WTC11 (cell line): ENCODE measurements at regions not wholly inside any gene's neighbourhood (a gene's known extent, or its start where the extent isn't known, plus 50 kb on each side); places are given as distances from the start of the nearest gene placed in this dataset.

Experiments used
- ATAC-seq: fragments of 200-7000 bp; cut with Tn5 transposase; 2 replicates; pipeline ENCODE4 v1.10.0; 2021; ENCODE audit warnings: mild to moderate bottlenecking, moderate library complexity
- CTCF ChIA-PET: fragments of 300-600 bp; sonication (Branson Sonifier 250); formaldehyde crosslinking; loops from one replicate; lab custom pipeline; 2021; ENCODE audit warnings: antibody characterized with exemption; lab: Charles Lee
- POLR2A ChIA-PET: fragments of 350-600 bp; sonication (Branson Sonifier 250); formaldehyde crosslinking; loops from one replicate; lab custom pipeline; 2021; ENCODE audit warnings: antibody characterized with exemption; lab: Charles Lee
- DNase-seq: peaks from one replicate; pipeline ENCODE4 v3.0.0; 2021; ENCODE audit warnings: low spot score
- H3K27ac Mint-ChIP-seq: 2 replicates; pipeline ENCODE4 v1.8.0; 2021; ENCODE audit warnings: mixed read lengths
- H3K27me3 Mint-ChIP-seq: 2 replicates; pipeline ENCODE4 v1.8.0; 2021; ENCODE audit warnings: low read depth, mild to moderate bottlenecking, moderate library complexity, mixed read lengths
- H3K36me3 Mint-ChIP-seq: 2 replicates; pipeline ENCODE4 v1.8.0; 2021; ENCODE audit warnings: mixed read lengths
- H3K4me1 Mint-ChIP-seq: 2 replicates; pipeline ENCODE4 v1.8.0; 2022; ENCODE audit warnings: mixed read lengths
- H3K4me3 Mint-ChIP-seq: 2 replicates; pipeline ENCODE4 v1.8.0; 2021; ENCODE audit warnings: mild to moderate bottlenecking, moderate library complexity, mixed read lengths
- H3K9me3 Mint-ChIP-seq: 2 replicates; pipeline ENCODE4 v1.8.0; 2021; ENCODE audit warnings: mixed read lengths
- CREB1 ChIP-seq: sonication (generic); formaldehyde crosslinking; IDR thresholded peaks from 2 replicates; pipeline ENCODE4 v1.8.0; 2023; ENCODE audit warnings: mild to moderate bottlenecking, missing genetic modification reagents
- EMX1 ChIP-seq: fragments of 250-450 bp; sonication (Bioruptor Pico); IDR thresholded peaks from 2 replicates; pipeline ENCODE4 v1.8.0; 2021; ENCODE audit warnings: mild to moderate bottlenecking
- GTF2I ChIP-seq: fragments of 250-450 bp; sonication (Bioruptor Pico); conservative IDR thresholded peaks from 2 replicates; pipeline ENCODE4 v1.4.0; 2021; ENCODE audit warnings: mild to moderate bottlenecking
- JAZF1 ChIP-seq: fragments of 250-450 bp; sonication (Bioruptor Pico); IDR thresholded peaks from 2 replicates; pipeline ENCODE4 v1.9.0; 2021; ENCODE audit warnings: moderate library complexity, mild to moderate bottlenecking, inconsistent platforms
- KAT7 ChIP-seq: sonication (generic); formaldehyde crosslinking; IDR thresholded peaks from 2 replicates; pipeline ENCODE4 v1.8.1; 2023; ENCODE audit warnings: missing genetic modification reagents, mild to moderate bottlenecking, borderline replicate concordance
- NFYB ChIP-seq: sonication (generic); formaldehyde crosslinking; conservative IDR thresholded peaks from 2 replicates; pipeline ENCODE4 v1.8.0; 2022; ENCODE audit warnings: low read depth, missing genetic modification reagents
- NR1H2 ChIP-seq: sonication (generic); formaldehyde crosslinking; IDR thresholded peaks from 2 replicates; pipeline ENCODE4 v1.9.0; 2021; ENCODE audit warnings: mild to moderate bottlenecking, moderate library complexity, missing genetic modification reagents
- PRRX2 ChIP-seq: fragments of 250-450 bp; sonication (Bioruptor Pico); IDR thresholded peaks from 2 replicates; pipeline ENCODE4 v1.8.0; 2021; ENCODE audit warnings: mild to moderate bottlenecking
- SMAD3 ChIP-seq: sonication (generic); formaldehyde crosslinking; IDR thresholded peaks from 2 replicates; pipeline ENCODE4 v1.8.0; 2022; ENCODE audit warnings: missing genetic modification reagents, mild to moderate bottlenecking, borderline replicate concordance
- TCF7 ChIP-seq: sonication (generic); formaldehyde crosslinking; IDR thresholded peaks from 2 replicates; pipeline ENCODE4 v1.8.0; 2022; ENCODE audit warnings: mild to moderate bottlenecking, low read depth, missing genetic modification reagents, moderate library complexity
- ZBTB21 ChIP-seq: sonication (generic); formaldehyde crosslinking; IDR thresholded peaks from 2 replicates; pipeline ENCODE4 v1.8.1; 2023; ENCODE audit warnings: mild to moderate bottlenecking, missing genetic modification reagents, borderline replicate concordance
- ZNF263 ChIP-seq: sonication (generic); formaldehyde crosslinking; IDR thresholded peaks from 2 replicates; pipeline ENCODE4 v1.8.1; 2022; ENCODE audit warnings: low read depth, mild to moderate bottlenecking, moderate library complexity, missing genetic modification reagents
- ZNF317 ChIP-seq: sonication (generic); formaldehyde crosslinking; IDR thresholded peaks from 2 replicates; pipeline ENCODE4 v1.8.1; 2023; ENCODE audit warnings: low read depth, mild to moderate bottlenecking, moderate library complexity, missing genetic modification reagents, borderline replicate concordance
- TF ChIP-seq, protein P1 (sequence below): sonication (generic); formaldehyde crosslinking; IDR thresholded peaks from 2 replicates; pipeline ENCODE4 v1.8.1; 2023; ENCODE audit warnings: mild to moderate bottlenecking, missing genetic modification reagents, borderline replicate concordance
- TF ChIP-seq, protein P2 (sequence below): fragments of 250-450 bp; sonication (Bioruptor Pico); IDR thresholded peaks from 2 replicates; pipeline ENCODE4 v1.9.0; 2021; ENCODE audit warnings: moderate library complexity, mild to moderate bottlenecking, inconsistent platforms, borderline replicate concordance
- TF ChIP-seq, protein P3 (sequence below): sonication (generic); formaldehyde crosslinking; IDR thresholded peaks from 2 replicates; pipeline ENCODE4 v1.8.1; 2022; ENCODE audit warnings: low read depth, mild to moderate bottlenecking, moderate library complexity, missing genetic modification reagents, borderline replicate concordance
- TF ChIP-seq, protein P4 (sequence below): sonication (generic); formaldehyde crosslinking; IDR thresholded peaks from 2 replicates; pipeline ENCODE4 v1.8.0; 2023; ENCODE audit warnings: missing genetic modification reagents, mild to moderate bottlenecking, borderline replicate concordance
- TF ChIP-seq, protein P5 (sequence below): sonication (generic); formaldehyde crosslinking; IDR thresholded peaks from 2 replicates; pipeline ENCODE4 v1.8.1; 2023; ENCODE audit warnings: mild to moderate bottlenecking, missing genetic modification reagents, moderate library complexity
- TF ChIP-seq, protein P6 (sequence below): sonication (generic); formaldehyde crosslinking; conservative IDR thresholded peaks from 2 replicates; pipeline ENCODE4 v1.8.1; 2023; ENCODE audit warnings: mild to moderate bottlenecking, low read depth, missing genetic modification reagents, moderate library complexity
- TF ChIP-seq, protein P7 (sequence below): fragments of 250-450 bp; sonication (Bioruptor Pico); IDR thresholded peaks from 2 replicates; pipeline ENCODE4 v1.9.0; 2021; ENCODE audit warnings: mild to moderate bottlenecking

DNA sequence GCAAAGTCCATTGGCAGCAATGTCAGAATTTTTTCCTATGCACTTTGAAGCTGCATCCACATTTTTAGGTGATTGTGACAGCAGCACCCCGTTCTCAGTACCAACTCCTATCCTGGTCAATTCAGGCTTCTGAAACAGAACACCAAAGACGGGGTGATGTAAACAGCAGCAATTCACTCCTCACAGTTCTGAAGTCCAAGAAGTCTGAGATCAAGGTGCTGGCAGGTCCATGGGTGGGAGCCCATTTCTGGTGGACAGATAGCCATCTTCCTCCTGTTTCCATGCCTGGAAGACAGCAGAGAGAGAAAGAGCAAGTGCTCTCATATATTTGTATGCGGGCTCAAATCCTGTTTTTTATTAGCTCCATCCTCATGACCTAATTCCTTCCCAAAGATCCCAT, 471.2 kb downstream of the BRD1 start:
- DNase-seq = no peak
- Mint-ChIP-seq H3K4me3 (no peak overlapping the region), H3K36me3 (no peaks in the 10 kb centered on the region), H3K9me3 (no peaks in the 10 kb centered on the region), H3K27me3 (no peaks in the 10 kb centered on the region), H3K27ac (no peak overlapping the region), H3K4me1 (no peaks in the 10 kb centered on the region)
- ChIA-PET CTCF (interaction anchor here (1.3 kb wide), 1 partner anchor 276 kb away, joined by 3 read pairs; no protein-coding TSS in a partner anchor), POLR2A (no interaction called here)
- TF ChIP-seq NFYB (CRISPR knock-in tag) = no peak
- no peak for TF ChIP-seq TCF7 (CRISPR knock-in tag)
- TF ChIP-seq, protein P1, sequence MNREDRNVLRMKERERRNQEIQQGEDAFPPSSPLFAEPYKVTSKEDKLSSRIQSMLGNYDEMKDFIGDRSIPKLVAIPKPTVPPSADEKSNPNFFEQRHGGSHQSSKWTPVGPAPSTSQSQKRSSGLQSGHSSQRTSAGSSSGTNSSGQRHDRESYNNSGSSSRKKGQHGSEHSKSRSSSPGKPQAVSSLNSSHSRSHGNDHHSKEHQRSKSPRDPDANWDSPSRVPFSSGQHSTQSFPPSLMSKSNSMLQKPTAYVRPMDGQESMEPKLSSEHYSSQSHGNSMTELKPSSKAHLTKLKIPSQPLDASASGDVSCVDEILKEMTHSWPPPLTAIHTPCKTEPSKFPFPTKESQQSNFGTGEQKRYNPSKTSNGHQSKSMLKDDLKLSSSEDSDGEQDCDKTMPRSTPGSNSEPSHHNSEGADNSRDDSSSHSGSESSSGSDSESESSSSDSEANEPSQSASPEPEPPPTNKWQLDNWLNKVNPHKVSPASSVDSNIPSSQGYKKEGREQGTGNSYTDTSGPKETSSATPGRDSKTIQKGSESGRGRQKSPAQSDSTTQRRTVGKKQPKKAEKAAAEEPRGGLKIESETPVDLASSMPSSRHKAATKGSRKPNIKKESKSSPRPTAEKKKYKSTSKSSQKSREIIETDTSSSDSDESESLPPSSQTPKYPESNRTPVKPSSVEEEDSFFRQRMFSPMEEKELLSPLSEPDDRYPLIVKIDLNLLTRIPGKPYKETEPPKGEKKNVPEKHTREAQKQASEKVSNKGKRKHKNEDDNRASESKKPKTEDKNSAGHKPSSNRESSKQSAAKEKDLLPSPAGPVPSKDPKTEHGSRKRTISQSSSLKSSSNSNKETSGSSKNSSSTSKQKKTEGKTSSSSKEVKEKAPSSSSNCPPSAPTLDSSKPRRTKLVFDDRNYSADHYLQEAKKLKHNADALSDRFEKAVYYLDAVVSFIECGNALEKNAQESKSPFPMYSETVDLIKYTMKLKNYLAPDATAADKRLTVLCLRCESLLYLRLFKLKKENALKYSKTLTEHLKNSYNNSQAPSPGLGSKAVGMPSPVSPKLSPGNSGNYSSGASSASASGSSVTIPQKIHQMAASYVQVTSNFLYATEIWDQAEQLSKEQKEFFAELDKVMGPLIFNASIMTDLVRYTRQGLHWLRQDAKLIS (CRISPR knock-in tag) = no peak
- TF ChIP-seq, protein P2, sequence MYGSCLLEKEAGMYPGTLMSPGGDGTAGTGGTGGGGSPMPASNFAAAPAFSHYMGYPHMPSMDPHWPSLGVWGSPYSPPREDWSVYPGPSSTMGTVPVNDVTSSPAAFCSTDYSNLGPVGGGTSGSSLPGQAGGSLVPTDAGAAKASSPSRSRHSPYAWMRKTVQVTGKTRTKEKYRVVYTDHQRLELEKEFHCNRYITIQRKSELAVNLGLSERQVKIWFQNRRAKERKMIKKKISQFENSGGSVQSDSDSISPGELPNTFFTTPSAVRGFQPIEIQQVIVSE = no peak
- no peak for TF ChIP-seq SMAD3
- no peak for TF ChIP-seq GTF2I (CRISPR knock-in tag)
- TF ChIP-seq ZNF317 = no peak
- no peak for TF ChIP-seq PRRX2 (CRISPR knock-in tag)
- TF ChIP-seq ZBTB21 (CRISPR knock-in tag) = no peak
- TF ChIP-seq, protein P3, sequence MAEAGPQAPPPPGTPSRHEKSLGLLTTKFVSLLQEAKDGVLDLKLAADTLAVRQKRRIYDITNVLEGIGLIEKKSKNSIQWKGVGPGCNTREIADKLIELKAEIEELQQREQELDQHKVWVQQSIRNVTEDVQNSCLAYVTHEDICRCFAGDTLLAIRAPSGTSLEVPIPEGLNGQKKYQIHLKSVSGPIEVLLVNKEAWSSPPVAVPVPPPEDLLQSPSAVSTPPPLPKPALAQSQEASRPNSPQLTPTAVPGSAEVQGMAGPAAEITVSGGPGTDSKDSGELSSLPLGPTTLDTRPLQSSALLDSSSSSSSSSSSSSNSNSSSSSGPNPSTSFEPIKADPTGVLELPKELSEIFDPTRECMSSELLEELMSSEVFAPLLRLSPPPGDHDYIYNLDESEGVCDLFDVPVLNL (CRISPR knock-in tag) = no peak
- TF ChIP-seq, protein P4, sequence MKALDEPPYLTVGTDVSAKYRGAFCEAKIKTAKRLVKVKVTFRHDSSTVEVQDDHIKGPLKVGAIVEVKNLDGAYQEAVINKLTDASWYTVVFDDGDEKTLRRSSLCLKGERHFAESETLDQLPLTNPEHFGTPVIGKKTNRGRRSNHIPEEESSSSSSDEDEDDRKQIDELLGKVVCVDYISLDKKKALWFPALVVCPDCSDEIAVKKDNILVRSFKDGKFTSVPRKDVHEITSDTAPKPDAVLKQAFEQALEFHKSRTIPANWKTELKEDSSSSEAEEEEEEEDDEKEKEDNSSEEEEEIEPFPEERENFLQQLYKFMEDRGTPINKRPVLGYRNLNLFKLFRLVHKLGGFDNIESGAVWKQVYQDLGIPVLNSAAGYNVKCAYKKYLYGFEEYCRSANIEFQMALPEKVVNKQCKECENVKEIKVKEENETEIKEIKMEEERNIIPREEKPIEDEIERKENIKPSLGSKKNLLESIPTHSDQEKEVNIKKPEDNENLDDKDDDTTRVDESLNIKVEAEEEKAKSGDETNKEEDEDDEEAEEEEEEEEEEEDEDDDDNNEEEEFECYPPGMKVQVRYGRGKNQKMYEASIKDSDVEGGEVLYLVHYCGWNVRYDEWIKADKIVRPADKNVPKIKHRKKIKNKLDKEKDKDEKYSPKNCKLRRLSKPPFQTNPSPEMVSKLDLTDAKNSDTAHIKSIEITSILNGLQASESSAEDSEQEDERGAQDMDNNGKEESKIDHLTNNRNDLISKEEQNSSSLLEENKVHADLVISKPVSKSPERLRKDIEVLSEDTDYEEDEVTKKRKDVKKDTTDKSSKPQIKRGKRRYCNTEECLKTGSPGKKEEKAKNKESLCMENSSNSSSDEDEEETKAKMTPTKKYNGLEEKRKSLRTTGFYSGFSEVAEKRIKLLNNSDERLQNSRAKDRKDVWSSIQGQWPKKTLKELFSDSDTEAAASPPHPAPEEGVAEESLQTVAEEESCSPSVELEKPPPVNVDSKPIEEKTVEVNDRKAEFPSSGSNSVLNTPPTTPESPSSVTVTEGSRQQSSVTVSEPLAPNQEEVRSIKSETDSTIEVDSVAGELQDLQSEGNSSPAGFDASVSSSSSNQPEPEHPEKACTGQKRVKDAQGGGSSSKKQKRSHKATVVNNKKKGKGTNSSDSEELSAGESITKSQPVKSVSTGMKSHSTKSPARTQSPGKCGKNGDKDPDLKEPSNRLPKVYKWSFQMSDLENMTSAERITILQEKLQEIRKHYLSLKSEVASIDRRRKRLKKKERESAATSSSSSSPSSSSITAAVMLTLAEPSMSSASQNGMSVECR = no peak
- TF ChIP-seq, protein P5, sequence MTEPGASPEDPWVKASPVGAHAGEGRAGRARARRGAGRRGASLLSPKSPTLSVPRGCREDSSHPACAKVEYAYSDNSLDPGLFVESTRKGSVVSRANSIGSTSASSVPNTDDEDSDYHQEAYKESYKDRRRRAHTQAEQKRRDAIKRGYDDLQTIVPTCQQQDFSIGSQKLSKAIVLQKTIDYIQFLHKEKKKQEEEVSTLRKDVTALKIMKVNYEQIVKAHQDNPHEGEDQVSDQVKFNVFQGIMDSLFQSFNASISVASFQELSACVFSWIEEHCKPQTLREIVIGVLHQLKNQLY (CRISPR knock-in tag) = no peak
- TF ChIP-seq NR1H2 (CRISPR knock-in tag) = no peak
- TF ChIP-seq JAZF1 (CRISPR knock-in tag) = no peak
- no peak for TF ChIP-seq KAT7 (CRISPR knock-in tag)
- TF ChIP-seq EMX1 (CRISPR knock-in tag) = no peak
- TF ChIP-seq, protein P6, sequence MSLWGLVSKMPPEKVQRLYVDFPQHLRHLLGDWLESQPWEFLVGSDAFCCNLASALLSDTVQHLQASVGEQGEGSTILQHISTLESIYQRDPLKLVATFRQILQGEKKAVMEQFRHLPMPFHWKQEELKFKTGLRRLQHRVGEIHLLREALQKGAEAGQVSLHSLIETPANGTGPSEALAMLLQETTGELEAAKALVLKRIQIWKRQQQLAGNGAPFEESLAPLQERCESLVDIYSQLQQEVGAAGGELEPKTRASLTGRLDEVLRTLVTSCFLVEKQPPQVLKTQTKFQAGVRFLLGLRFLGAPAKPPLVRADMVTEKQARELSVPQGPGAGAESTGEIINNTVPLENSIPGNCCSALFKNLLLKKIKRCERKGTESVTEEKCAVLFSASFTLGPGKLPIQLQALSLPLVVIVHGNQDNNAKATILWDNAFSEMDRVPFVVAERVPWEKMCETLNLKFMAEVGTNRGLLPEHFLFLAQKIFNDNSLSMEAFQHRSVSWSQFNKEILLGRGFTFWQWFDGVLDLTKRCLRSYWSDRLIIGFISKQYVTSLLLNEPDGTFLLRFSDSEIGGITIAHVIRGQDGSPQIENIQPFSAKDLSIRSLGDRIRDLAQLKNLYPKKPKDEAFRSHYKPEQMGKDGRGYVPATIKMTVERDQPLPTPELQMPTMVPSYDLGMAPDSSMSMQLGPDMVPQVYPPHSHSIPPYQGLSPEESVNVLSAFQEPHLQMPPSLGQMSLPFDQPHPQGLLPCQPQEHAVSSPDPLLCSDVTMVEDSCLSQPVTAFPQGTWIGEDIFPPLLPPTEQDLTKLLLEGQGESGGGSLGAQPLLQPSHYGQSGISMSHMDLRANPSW (CRISPR knock-in tag) = no peak
- no peak for TF ChIP-seq CREB1 (CRISPR knock-in tag)
- TF ChIP-seq, protein P7, sequence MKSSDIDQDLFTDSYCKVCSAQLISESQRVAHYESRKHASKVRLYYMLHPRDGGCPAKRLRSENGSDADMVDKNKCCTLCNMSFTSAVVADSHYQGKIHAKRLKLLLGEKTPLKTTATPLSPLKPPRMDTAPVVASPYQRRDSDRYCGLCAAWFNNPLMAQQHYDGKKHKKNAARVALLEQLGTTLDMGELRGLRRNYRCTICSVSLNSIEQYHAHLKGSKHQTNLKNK (CRISPR knock-in tag) = no peak
- TF ChIP-seq ZNF263 (CRISPR knock-in tag) = no peak
- no peak for ATAC-seq
